ENCODE measurements at regions not wholly inside any gene's neighbourhood (a gene's known extent, or its start where the extent isn't known, plus 50 kb on each side); places are given as distances from the start of the nearest gene placed in this dataset.

DNA sequence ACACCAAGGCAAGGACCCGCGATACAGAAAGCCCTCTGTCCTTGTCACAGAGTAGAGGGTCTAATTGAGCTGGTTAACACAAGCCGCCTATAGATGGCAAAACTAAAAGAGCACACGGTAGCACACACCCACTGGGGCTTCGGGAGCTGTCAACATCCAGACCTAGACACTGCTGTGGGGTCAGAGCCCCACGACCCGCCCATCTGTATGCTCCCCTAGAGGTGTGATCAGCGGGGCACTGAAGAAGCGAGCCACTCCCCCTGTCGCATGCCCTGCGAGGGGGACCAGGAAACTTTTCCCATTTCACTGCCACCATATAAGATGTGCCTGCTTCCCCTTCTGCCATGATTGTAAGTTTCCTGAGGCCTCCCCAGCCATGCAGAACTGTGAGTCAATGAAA is 1255.8 kb upstream of the CDH8 start:
- TF ChIP-seq, protein P1, sequence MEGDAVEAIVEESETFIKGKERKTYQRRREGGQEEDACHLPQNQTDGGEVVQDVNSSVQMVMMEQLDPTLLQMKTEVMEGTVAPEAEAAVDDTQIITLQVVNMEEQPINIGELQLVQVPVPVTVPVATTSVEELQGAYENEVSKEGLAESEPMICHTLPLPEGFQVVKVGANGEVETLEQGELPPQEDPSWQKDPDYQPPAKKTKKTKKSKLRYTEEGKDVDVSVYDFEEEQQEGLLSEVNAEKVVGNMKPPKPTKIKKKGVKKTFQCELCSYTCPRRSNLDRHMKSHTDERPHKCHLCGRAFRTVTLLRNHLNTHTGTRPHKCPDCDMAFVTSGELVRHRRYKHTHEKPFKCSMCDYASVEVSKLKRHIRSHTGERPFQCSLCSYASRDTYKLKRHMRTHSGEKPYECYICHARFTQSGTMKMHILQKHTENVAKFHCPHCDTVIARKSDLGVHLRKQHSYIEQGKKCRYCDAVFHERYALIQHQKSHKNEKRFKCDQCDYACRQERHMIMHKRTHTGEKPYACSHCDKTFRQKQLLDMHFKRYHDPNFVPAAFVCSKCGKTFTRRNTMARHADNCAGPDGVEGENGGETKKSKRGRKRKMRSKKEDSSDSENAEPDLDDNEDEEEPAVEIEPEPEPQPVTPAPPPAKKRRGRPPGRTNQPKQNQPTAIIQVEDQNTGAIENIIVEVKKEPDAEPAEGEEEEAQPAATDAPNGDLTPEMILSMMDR (IDR thresholded peaks at IDR 0.05): no peak
- TF ChIP-seq POLR2AphosphoS5 (IDR thresholded peaks at IDR 0.05): no peak
- TF ChIP-seq POLR2A (IDR thresholded peaks at IDR 0.05): no peak

All from stomach (tissue), 4 donors.